Adrenal gland (tissue), 5 donors: ENCODE measurements at regions not wholly inside any gene's neighbourhood (a gene's known extent, or its start where the extent isn't known, plus 50 kb on each side); places are given as distances from the start of the nearest gene placed in this dataset.

ENCODE experiments used
- CTCF ChIP-seq, 6 experiments: fragments of 450-650 bp in 4 of 6; fragments of 200-600 bp in 2 of 6; sonication (generic) in 1 of 6; IDR thresholded peaks; 1 replicate in 5 of 6; 2 replicates in 1 of 6; pipeline versions ENCODE4 v1.5.1 to v1.8.0; 2016 to 2021; ENCODE audit warnings: antibody characterized with exemption in 6 of 6, mild to moderate bottlenecking in 2 of 6, moderate library complexity in 1 of 6
- POLR2A ChIP-seq, 2 donors: fragments of 450-650 bp; IDR thresholded peaks; one replicate each; pipeline ENCODE4 v1.6.1; 2017; ENCODE audit warnings: antibody characterized with exemption in 2 of 2, mild to moderate bottlenecking in 2 of 2, moderate library complexity in 1 of 2
- donor health status: DM: no; HTN: no; CAD: no.

- TF ChIP-seq CTCF (IDR thresholded peaks at IDR 0.05) = no peak
- TF ChIP-seq POLR2A (IDR thresholded peaks at IDR 0.05) = no peak
Measured at GRCh38 chr18:22020867-22021370, 148.5 kb upstream of the GATA6 start.
